Nephron (organoid): ENCODE measurements at regions not wholly inside any gene's neighbourhood (a gene's known extent, or its start where the extent isn't known, plus 50 kb on each side); places are given as distances from the start of the nearest gene placed in this dataset.
A peak's percentile ranks its signal among the peaks of the same experiment; 100 is the strongest.

Experiments used
- H3K27ac Mint-ChIP-seq, 3 experiments: 2 replicates each; pipeline ENCODE4 v1.8.0; 2020; ENCODE audit warnings: mixed read lengths in 3 of 3, mild to moderate bottlenecking in 2 of 3, moderate library complexity in 1 of 3
- H3K27me3 Mint-ChIP-seq: 2 replicates; pipeline ENCODE4 v1.8.0; 2021; ENCODE audit warnings: low read depth, mild to moderate bottlenecking, moderate library complexity, mixed read lengths
- H3K36me3 Mint-ChIP-seq: 2 replicates; pipeline ENCODE4 v1.8.0; 2020; ENCODE audit warnings: low read depth, mixed read lengths
- H3K4me1 Mint-ChIP-seq: 2 replicates; pipeline ENCODE4 v1.8.0; 2020; ENCODE audit warnings: mixed read lengths
- H3K4me3 Mint-ChIP-seq, 3 experiments: 2 replicates each; pipeline ENCODE4 v1.8.0; 2020; ENCODE audit warnings: mild to moderate bottlenecking in 3 of 3, mixed read lengths in 3 of 3, moderate library complexity in 2 of 3
- H3K9me3 Mint-ChIP-seq: 2 replicates; pipeline ENCODE4 v1.8.0; 2020; ENCODE audit warnings: mixed read lengths
- TF ChIP-seq, protein P1 (sequence below), 3 experiments: fragments of 200-600 bp; sonication (generic); IDR thresholded peaks; one replicate each; pipeline ENCODE4 v1.5.0; 2021; ENCODE audit warnings: antibody characterized with exemption in 3 of 3; ENCODE audit not compliant: unreplicated experiment in 3 of 3

DNA sequence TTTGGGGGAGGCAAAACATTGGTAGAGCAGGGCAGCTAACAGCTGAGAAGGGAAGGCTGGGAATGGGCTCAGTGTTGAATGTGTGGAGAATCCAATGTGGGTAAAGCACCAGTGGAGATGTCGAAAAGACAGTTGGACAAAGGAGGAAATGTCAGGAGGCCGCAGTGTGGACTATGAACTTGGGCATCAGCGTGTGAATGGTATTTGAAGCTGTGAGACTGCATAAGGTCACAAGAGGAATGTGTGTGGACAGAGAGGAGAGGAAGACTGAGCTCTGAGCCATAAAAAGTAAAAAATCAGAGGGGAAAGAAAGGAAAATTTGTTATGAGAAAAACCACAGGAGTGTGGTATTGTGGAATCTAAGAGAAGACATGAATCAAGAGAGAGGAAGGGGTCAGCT, 99.4 kb upstream of the ADAMTS16 start:
- TF ChIP-seq, protein P1, sequence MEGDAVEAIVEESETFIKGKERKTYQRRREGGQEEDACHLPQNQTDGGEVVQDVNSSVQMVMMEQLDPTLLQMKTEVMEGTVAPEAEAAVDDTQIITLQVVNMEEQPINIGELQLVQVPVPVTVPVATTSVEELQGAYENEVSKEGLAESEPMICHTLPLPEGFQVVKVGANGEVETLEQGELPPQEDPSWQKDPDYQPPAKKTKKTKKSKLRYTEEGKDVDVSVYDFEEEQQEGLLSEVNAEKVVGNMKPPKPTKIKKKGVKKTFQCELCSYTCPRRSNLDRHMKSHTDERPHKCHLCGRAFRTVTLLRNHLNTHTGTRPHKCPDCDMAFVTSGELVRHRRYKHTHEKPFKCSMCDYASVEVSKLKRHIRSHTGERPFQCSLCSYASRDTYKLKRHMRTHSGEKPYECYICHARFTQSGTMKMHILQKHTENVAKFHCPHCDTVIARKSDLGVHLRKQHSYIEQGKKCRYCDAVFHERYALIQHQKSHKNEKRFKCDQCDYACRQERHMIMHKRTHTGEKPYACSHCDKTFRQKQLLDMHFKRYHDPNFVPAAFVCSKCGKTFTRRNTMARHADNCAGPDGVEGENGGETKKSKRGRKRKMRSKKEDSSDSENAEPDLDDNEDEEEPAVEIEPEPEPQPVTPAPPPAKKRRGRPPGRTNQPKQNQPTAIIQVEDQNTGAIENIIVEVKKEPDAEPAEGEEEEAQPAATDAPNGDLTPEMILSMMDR (IDR thresholded peaks at IDR 0.05; ENCODE audit: unreplicated experiment in 3 of 3) = no peak
- peaks cover 20% of the 10 kb centered on the region for H3K4me1 Mint-ChIP-seq
- peaks cover 7% of the 10 kb centered on the region for H3K9me3 Mint-ChIP-seq
- no peak overlapping the region for H3K27ac Mint-ChIP-seq
- peaks cover 6% of the 10 kb centered on the region for H3K27me3 Mint-ChIP-seq
- H3K4me3 Mint-ChIP-seq = no peak overlapping the region
- H3K36me3 Mint-ChIP-seq = no peaks in the 10 kb centered on the region

DNA sequence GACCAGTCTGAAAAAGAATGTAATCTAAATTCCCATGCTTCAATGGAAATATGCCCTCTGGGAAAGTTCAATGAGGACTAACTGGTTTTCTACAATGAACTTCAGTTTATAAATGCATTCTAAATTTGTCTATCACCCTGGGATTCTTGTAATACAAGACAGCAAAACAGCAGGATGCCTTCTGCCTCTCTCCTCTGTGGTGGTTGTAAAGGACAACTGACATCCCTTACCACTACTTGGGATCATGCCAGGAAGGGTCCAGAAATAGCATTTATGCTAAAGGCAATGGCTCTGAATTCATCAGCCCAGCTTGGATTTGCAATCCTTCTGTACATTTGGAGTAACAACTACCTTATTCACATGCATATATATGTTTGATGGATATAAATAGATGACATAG, 97.3 kb upstream of the ADAMTS16 start:
- Mint-ChIP-seq H3K27ac (peak overlapping the region in 2 of 3 experiments; percentile 26 to 54), H3K27me3 (peaks cover 16% of the 10 kb centered on the region), H3K36me3 (no peaks in the 10 kb centered on the region), H3K4me1 (peaks cover 20% of the 10 kb centered on the region), H3K9me3 (peaks cover 7% of the 10 kb centered on the region), H3K4me3 (no peak overlapping the region)
- TF ChIP-seq, protein P1 (IDR thresholded peaks at IDR 0.05; ENCODE audit: unreplicated experiment in 3 of 3) = no peak

DNA sequence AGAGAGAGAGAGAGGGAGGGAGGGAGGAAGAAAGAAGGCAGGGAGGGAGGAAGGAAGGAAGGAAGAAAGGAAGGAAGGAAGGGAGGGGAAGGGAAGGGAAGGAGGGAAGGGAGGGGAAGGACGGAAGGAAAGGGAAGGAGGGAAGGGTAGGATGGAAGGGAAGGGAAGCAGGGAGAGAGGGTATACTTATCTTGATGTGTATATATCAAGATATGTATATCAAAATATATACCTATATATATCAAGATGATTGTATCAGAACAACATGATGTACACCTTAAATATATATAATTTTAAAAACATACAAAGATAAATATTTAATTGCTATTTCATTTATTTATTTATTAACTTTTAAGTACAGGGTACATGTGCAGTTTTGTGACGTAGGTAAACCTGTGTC, 96.8 kb upstream of the ADAMTS16 start:
- no peaks in the 10 kb centered on the region for H3K36me3 Mint-ChIP-seq
- H3K4me3 Mint-ChIP-seq = no peak overlapping the region
- no peak overlapping the region for H3K27ac Mint-ChIP-seq
- TF ChIP-seq, protein P1 (IDR thresholded peaks at IDR 0.05; ENCODE audit: unreplicated experiment in 3 of 3) = no peak
- H3K4me1 Mint-ChIP-seq = peaks cover 20% of the 10 kb centered on the region
- peaks cover 20% of the 10 kb centered on the region for H3K27me3 Mint-ChIP-seq
- peaks cover 4% of the 10 kb centered on the region for H3K9me3 Mint-ChIP-seq

DNA sequence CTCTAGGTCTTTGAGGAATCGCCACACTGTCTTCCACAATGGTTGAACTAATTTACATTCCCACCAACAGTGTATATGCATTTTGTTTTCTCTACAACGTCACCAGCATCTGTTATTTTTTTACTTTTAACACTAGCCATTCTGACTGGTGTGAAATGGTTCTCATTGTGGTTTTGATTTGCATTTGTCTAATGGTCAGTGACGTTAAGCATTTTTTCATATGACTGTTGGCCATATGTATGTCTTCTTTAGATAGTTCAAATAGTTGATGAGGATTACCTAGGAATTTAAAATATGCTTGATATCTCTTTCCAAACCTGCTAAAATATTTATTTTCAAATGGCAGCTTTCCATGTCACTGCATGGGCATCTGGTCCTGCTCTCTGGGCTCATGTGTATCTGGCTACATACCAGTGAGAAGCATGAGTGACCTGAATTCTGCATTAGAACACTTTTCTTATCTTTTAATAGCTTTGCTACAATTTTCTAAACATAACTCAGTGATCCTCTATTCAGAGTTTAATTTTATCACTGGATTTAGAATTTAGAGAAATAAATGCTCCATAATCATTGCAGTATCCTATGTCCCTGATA, 95.8 kb upstream of the ADAMTS16 start:
- Mint-ChIP-seq H3K27ac (no peak overlapping the region), H3K4me3 (no peak overlapping the region), H3K4me1 (peaks cover 20% of the 10 kb centered on the region), H3K36me3 (no peaks in the 10 kb centered on the region), H3K9me3 (no peaks in the 10 kb centered on the region), H3K27me3 (peaks cover 24% of the 10 kb centered on the region)
- TF ChIP-seq, protein P1 (IDR thresholded peaks at IDR 0.05; ENCODE audit: unreplicated experiment in 3 of 3) = no peak

DNA sequence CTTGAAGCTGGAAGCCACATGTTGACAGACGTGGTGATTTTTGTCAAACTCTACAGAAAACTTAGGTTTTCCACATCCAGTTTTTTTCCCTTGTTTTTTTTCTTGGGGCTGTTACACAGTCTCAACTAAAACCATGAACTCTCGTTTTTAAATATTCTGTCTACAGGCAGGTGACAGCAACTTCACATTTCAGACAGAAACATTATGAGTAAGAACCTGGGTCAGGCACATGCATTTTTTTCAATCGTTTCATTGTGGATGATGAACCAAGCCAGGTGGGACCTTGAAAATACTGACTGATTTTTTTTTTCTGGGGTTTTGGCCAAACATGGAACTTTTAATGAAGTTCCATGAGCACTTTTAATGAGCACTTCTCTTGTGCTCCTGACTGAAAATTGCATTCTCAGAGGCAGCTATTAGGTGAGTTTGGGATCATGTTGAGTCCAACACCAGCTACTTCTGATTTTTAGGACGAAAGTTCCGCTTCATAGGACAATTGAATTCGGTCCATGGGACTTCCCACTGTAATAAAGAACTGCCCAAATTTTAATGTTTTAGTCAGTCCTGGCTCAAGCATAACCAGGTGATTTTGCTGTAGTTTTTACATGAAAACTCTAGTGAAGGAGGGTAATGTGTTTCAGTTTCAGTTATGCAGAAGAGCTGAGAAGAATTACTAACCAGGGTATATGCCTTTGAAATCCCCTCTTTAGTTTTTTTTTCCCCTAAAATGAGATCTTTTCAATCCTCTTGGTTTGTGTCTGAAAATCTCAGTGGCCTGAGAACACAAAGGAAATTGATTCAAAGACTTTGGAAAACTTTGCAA, 93.2 kb upstream of the ADAMTS16 start:
- Mint-ChIP-seq H3K27ac (no peak overlapping the region), H3K4me1 (peaks cover 18% of the 10 kb centered on the region), H3K36me3 (no peaks in the 10 kb centered on the region), H3K27me3 (peaks cover 24% of the 10 kb centered on the region), H3K4me3 (no peak overlapping the region), H3K9me3 (no peaks in the 10 kb centered on the region)
- TF ChIP-seq, protein P1 (IDR thresholded peaks at IDR 0.05; ENCODE audit: unreplicated experiment in 3 of 3) = no peak
